Endothelial cell of umbilical vein (primary cell): ENCODE measurements at regions not wholly inside any gene's neighbourhood (a gene's known extent, or its start where the extent isn't known, plus 50 kb on each side); places are given as distances from the start of the nearest gene placed in this dataset.

ENCODE experiments used
- BruUV-seq: library from RNA; stranded (reverse); fragments of 400-500 nt; replicated peaks from 2 replicates; lab custom pipeline; 2021; lab: Mats Ljungman, UMichigan
- CTCF ChIA-PET: fragments of 300-600, 350-600 bp; sonication (Branson Sonifier 250); formaldehyde crosslinking; loops from one replicate; lab custom pipeline; 2021; ENCODE audit warnings: antibody characterized with exemption, inconsistent platforms; lab: Charles Lee
- POLR2A ChIA-PET: fragments of 300-600, 350-600 bp; sonication (Branson Sonifier 250); formaldehyde crosslinking; loops from one replicate; lab custom pipeline; 2021; ENCODE audit warnings: antibody characterized with exemption, inconsistent platforms; lab: Charles Lee
- DNase-seq: peaks from one replicate; pipeline ENCODE4 v3.0.0-alpha.2; 2011; ENCODE audit warnings: low read depth, low spot score
- FAIRE-seq: peaks from 2 replicates; lab custom pipeline; 2011; peaks lifted over from hg19 to GRCh38; lab: Jason Lieb, UNC
- H2AFZ ChIP-seq: 2 replicates; pipeline ENCODE4 v1.6.0; 2012; ENCODE audit warnings: low read depth, low read length, control low read depth, inconsistent platforms
- H3K27ac ChIP-seq: 2 replicates; pipeline ENCODE4 v1.5.1; 2011; ENCODE audit warnings: low read depth, mild to moderate bottlenecking, control low read depth, low read length, moderate library complexity; ENCODE audit not compliant: insufficient read depth
- H3K27me3 ChIP-seq, 2 experiments: 2 replicates each; pipeline versions ENCODE4 v1.6.0 to v1.6.1; 2011; ENCODE audit warnings: low read length in 2 of 2, mixed read lengths in 1 of 2; ENCODE audit not compliant: control insufficient read depth in 2 of 2, insufficient read depth in 2 of 2
- H3K36me3 ChIP-seq, 2 experiments: 2 replicates in 1 of 2; 3 replicates in 1 of 2; pipeline ENCODE4 v1.5.1; 2011; ENCODE audit warnings: low read length in 2 of 2, mild to moderate bottlenecking in 1 of 2, moderate library complexity in 1 of 2; ENCODE audit not compliant: control insufficient read depth in 2 of 2, insufficient read depth in 2 of 2; ENCODE audit errors: extremely low read depth in 1 of 2
- H3K4me1 ChIP-seq: 3 replicates; pipeline ENCODE4 v1.5.1; 2011; ENCODE audit warnings: mild to moderate bottlenecking, low read length; ENCODE audit not compliant: control insufficient read depth, insufficient read depth; ENCODE audit errors: extremely low read depth
- H3K4me2 ChIP-seq: 2 replicates; pipeline ENCODE4 v1.6.1; 2011; ENCODE audit warnings: low read length, control low read depth, mixed read lengths; ENCODE audit not compliant: insufficient read depth
- H3K4me3 ChIP-seq, 3 experiments: fragments of 200-600 bp in 1 of 3; sonication (generic), shearing (Covaris generic) in 1 of 3; replicated peaks in 1 of 3; 2 replicates each; pipeline ENCODE4 v1.5.1; 2011 to 2016; ENCODE audit warnings: control low read depth in 3 of 3, low read length in 3 of 3, mild to moderate bottlenecking in 2 of 3, inconsistent platforms in 1 of 3, low read depth in 1 of 3, moderate library complexity in 1 of 3; ENCODE audit not compliant: insufficient read depth in 1 of 3
- H3K79me2 ChIP-seq: 2 replicates; pipeline ENCODE4 v1.6.0; 2012; ENCODE audit warnings: low read length, inconsistent platforms; ENCODE audit not compliant: control insufficient read depth, insufficient read depth
- H3K9ac ChIP-seq: replicated peaks from 2 replicates; pipeline ENCODE3; 2011; ENCODE audit warnings: low read length, control low read depth; ENCODE audit not compliant: insufficient read depth; ENCODE audit errors: extremely low read depth
- H3K9me1 ChIP-seq: replicated peaks from 3 replicates; pipeline ENCODE4 v1.6.0; 2011; ENCODE audit warnings: mild to moderate bottlenecking, low read length; ENCODE audit not compliant: control insufficient read depth, insufficient read depth; ENCODE audit errors: extremely low read depth
- H3K9me3 ChIP-seq: replicated peaks from 2 replicates; pipeline ENCODE4 v1.5.1; 2012; ENCODE audit warnings: low read length, inconsistent platforms; ENCODE audit not compliant: control insufficient read depth, insufficient read depth
- H4K20me1 ChIP-seq: replicated peaks from 2 replicates; pipeline ENCODE3; 2011; ENCODE audit warnings: mild to moderate bottlenecking, low read length; ENCODE audit not compliant: control insufficient read depth, insufficient read depth; ENCODE audit errors: extremely low read depth
- CTCF ChIP-seq, 2 donors: IDR thresholded peaks; 1 replicate in 1 of 2; 2 replicates in 1 of 2; pipeline ENCODE4 v1.5.1; 2011; ENCODE audit warnings: low read length in 2 of 2, mild to moderate bottlenecking in 2 of 2, moderate library complexity in 2 of 2, control low read depth in 1 of 2, inconsistent platforms in 1 of 2, low read depth in 1 of 2; ENCODE audit not compliant: insufficient read depth in 1 of 2; ENCODE audit errors: extremely low read depth in 1 of 2
- EZH2 ChIP-seq: IDR thresholded peaks from 2 replicates; pipeline ENCODE4 v1.6.1; 2012; ENCODE audit warnings: borderline replicate concordance, low read depth, mild to moderate bottlenecking, moderate library complexity, low read length, inconsistent platforms; ENCODE audit not compliant: severe bottlenecking
- FOS ChIP-seq: IDR thresholded peaks from 2 replicates; pipeline ENCODE4 v1.6.1; 2011; ENCODE audit warnings: mild to moderate bottlenecking, low read length, moderate library complexity, borderline replicate concordance; ENCODE audit not compliant: insufficient read depth
- GATA2 ChIP-seq: IDR thresholded peaks from 2 replicates; pipeline ENCODE4 v1.7.0; 2011; ENCODE audit warnings: low read depth, mild to moderate bottlenecking, moderate library complexity, mixed read lengths, low read length; ENCODE audit not compliant: insufficient read length, insufficient read depth
- JUN ChIP-seq: IDR thresholded peaks from 2 replicates; pipeline ENCODE4 v1.6.1; 2011; ENCODE audit warnings: borderline replicate concordance, low read depth; ENCODE audit not compliant: insufficient read length, insufficient read depth
- MYC ChIP-seq: IDR thresholded peaks from one replicate; pipeline ENCODE4 v1.6.1; 2011; ENCODE audit warnings: mild to moderate bottlenecking, low read depth, low read length
- POLR2A ChIP-seq: IDR thresholded peaks from 2 replicates; pipeline ENCODE4 v1.6.1; 2012; ENCODE audit warnings: low read depth, mild to moderate bottlenecking, control low read depth, low read length
- POLR2AphosphoS5 ChIP-seq: IDR thresholded peaks from 2 replicates; pipeline ENCODE4 v1.6.1; 2012; ENCODE audit warnings: low read depth, mild to moderate bottlenecking, control low read depth, low read length, moderate library complexity; ENCODE audit not compliant: insufficient read depth
- dilution Hi-C: fragments of 300-500 bp; cut with MboI; formaldehyde crosslinking; loops from one replicate; pipeline ENCODE4 v1.15.0; 2019; ENCODE audit warnings: low sequenced_read_pairs; ENCODE audit not compliant: extremely low pct_ligation_motif_present
- intact Hi-C: fragments of 100-400 bp; cut with micrococcal nuclease; formaldehyde crosslinking; loops from one replicate; pipeline ENCODE4 v1.10.0; 2022
- TF ChIP-seq, protein P1 (sequence below): IDR thresholded peaks from 2 replicates; pipeline ENCODE4 v1.6.1; 2011; ENCODE audit not compliant: insufficient read depth, insufficient read length

- Histone ChIP-seq H3K36me3 (no peaks in the 10 kb centered on the region), H3K4me3 (no peak overlapping the region), H2AFZ (no peak overlapping the region), H3K27ac (no peak overlapping the region), H3K4me1 (peaks cover 11% of the 10 kb centered on the region), H3K79me2 (no peaks in the 10 kb centered on the region), H3K9ac (no peak overlapping the region), H4K20me1 (no peaks in the 10 kb centered on the region), H3K4me2 (no peak overlapping the region), H3K9me1 (no peaks in the 10 kb centered on the region), H3K9me3 (no peaks in the 10 kb centered on the region), H3K27me3 (no peaks in the 10 kb centered on the region)
- dilution Hi-C loops = no loop called here
- POLR2A ChIA-PET = no interaction called here
- BruUV-seq = no TSS peak
- DNase-seq = no peak
- TF ChIP-seq, protein P1, sequence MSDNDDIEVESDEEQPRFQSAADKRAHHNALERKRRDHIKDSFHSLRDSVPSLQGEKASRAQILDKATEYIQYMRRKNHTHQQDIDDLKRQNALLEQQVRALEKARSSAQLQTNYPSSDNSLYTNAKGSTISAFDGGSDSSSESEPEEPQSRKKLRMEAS = no peak
- TF ChIP-seq POLR2A (no peak), CTCF (IDR thresholded peaks at IDR 0.05; ENCODE audit: extremely low read depth in 1 of 2, insufficient read depth in 1 of 2, low read depth in 1 of 2, low read length in 2 of 2) (no peak), GATA2 (no peak), FOS (no peak), MYC (no peak), EZH2 (no peak), JUN (no peak), POLR2AphosphoS5 (no peak)
- no peak for FAIRE-seq
- intact Hi-C loops = no loop called here
- CTCF ChIA-PET = no interaction called here
Observed at GRCh38 chr1:244337839-244338238, 113.9 kb downstream of the ADSS2 start.
